A549 (cell line): ENCODE measurements at regions not wholly inside any gene's neighbourhood (a gene's known extent, or its start where the extent isn't known, plus 50 kb on each side); places are given as distances from the start of the nearest gene placed in this dataset.

ENCODE experiments used
- ATAC-seq, 2 experiments: fragments of 200-7000 bp in 1 of 2; fragments of >200 bp in 1 of 2; cut with Nextera tagmentation in 1 of 2; cut with Tn5 transposase in 1 of 2; 3 replicates each; pipeline versions ENCODE4 v1.8.0 to v1.9.1; 2018 to 2020; ENCODE audit warnings: mild to moderate bottlenecking in 1 of 2, moderate library complexity in 1 of 2
- CTCF ChIA-PET: fragments of 300-600 bp; sonication (Branson Sonifier 250); formaldehyde crosslinking; extraction: SDS; loops from one replicate; lab custom pipeline; 2021; ENCODE audit warnings: antibody characterized with exemption, inconsistent platforms; lab: Yijun Ruan, JAX
- POLR2A ChIA-PET: fragments of 350-600 bp; formaldehyde crosslinking; extraction: SDS; loops from one replicate; lab custom pipeline; 2021; ENCODE audit warnings: antibody characterized with exemption, inconsistent platforms; lab: Yijun Ruan, JAX
- DNase-seq, 2 experiments: peaks; one replicate each; pipeline versions ENCODE4 v3.0.0 to v3.0.0-alpha.2; 2011 to 2016; ENCODE audit warnings: low read depth in 1 of 2, low spot score in 1 of 2
- FAIRE-seq: peaks from 2 replicates; lab custom pipeline; 2011; peaks lifted over from hg19 to GRCh38; lab: Jason Lieb, UNC
- H3K27ac ChIP-seq, 2 experiments: fragments of >200 bp; sonication (Bioruptor Twin); formaldehyde crosslinking; 3 replicates each; pipeline ENCODE4 v1.5.1; 2016 to 2017
- H3K4me1 ChIP-seq: fragments of >200 bp; sonication (Bioruptor Twin); formaldehyde crosslinking; 3 replicates; pipeline ENCODE4 v1.6.1; 2016
- H3K4me2 ChIP-seq: fragments of >200 bp; sonication (Bioruptor Twin); formaldehyde crosslinking; 3 replicates; pipeline ENCODE4 v1.6.1; 2016
- H3K4me3 ChIP-seq: fragments of >200 bp; sonication (Bioruptor Twin); formaldehyde crosslinking; 3 replicates; pipeline ENCODE4 v1.5.1; 2016
- H3K9me3 ChIP-seq: fragments of >200 bp; sonication (Bioruptor Twin); formaldehyde crosslinking; 3 replicates; pipeline ENCODE4 v1.6.1; 2016
- BHLHE40 ChIP-seq: IDR thresholded peaks from 2 replicates; pipeline ENCODE4 v1.6.1; 2012; ENCODE audit warnings: low read depth, low read length, inconsistent platforms
- CBX2 ChIP-seq: fragments of 200-600 bp; sonication (generic); IDR thresholded peaks from 2 replicates; pipeline ENCODE4 v1.6.1; 2016; ENCODE audit warnings: low read depth, mild to moderate bottlenecking, borderline replicate concordance
- CEBPB ChIP-seq, 2 experiments: fragments of >200 bp in 1 of 2; sonication (Bioruptor Twin) in 1 of 2; formaldehyde crosslinking in 1 of 2; IDR thresholded peaks; 2 replicates each; pipeline ENCODE4 v1.6.1; 2012 to 2016
- EHF ChIP-seq: fragments of 250-450 bp; sonication (Bioruptor Pico); IDR thresholded peaks from 2 replicates; pipeline ENCODE4 v1.5.0; 2020; ENCODE audit warnings: mild to moderate bottlenecking
- EP300 ChIP-seq, 2 experiments: fragments of >200 bp; sonication (Bioruptor Twin); formaldehyde crosslinking; IDR thresholded peaks; 2 replicates in 1 of 2; 3 replicates in 1 of 2; pipeline ENCODE4 v1.6.1; 2016 to 2017
- ESRRA ChIP-seq: fragments of 150-350 bp; IDR thresholded peaks from 2 replicates; pipeline ENCODE4 v1.6.1; 2014; ENCODE audit warnings: mild to moderate bottlenecking, low read length, borderline replicate concordance
- FOSL2 ChIP-seq, 2 experiments: fragments of 450-650 bp in 1 of 2; fragments of >200 bp in 1 of 2; sonication (Bioruptor Twin) in 1 of 2; formaldehyde crosslinking; IDR thresholded peaks; 2 replicates each; pipeline versions ENCODE4 v1.5.0 to v1.6.1; 2016 to 2020; ENCODE audit warnings: mild to moderate bottlenecking in 1 of 2, moderate library complexity in 1 of 2
- HDAC2 ChIP-seq: fragments of 200-600 bp; sonication (generic); IDR thresholded peaks from 2 replicates; pipeline ENCODE4 v1.6.1; 2016
- HES2 ChIP-seq: fragments of >200 bp; sonication (Bioruptor Twin); formaldehyde crosslinking; IDR thresholded peaks from 2 replicates; pipeline ENCODE4 v1.6.1; 2016
- HEYL ChIP-seq: fragments of 250-450 bp; sonication (Bioruptor Pico); IDR thresholded peaks from 2 replicates; pipeline ENCODE4 v1.8.0; 2021; ENCODE audit warnings: mild to moderate bottlenecking, moderate library complexity
- HOXB13 ChIP-seq: fragments of 250-450 bp; sonication (Bioruptor Pico); IDR thresholded peaks from 2 replicates; pipeline ENCODE4 v1.5.0; 2020; ENCODE audit warnings: low read depth, mild to moderate bottlenecking, moderate library complexity
- JUNB ChIP-seq: fragments of >200 bp; sonication (Bioruptor Twin); formaldehyde crosslinking; IDR thresholded peaks from 2 replicates; pipeline ENCODE4 v1.6.1; 2016
- MAFK ChIP-seq: fragments of 450-650 bp; IDR thresholded peaks from 2 replicates; pipeline ENCODE4 v1.6.1; 2014; ENCODE audit not compliant: partially characterized antibody
- MAX ChIP-seq: IDR thresholded peaks from 2 replicates; pipeline ENCODE4 v1.6.1; 2012
- MAZ ChIP-seq: fragments of 150-350 bp; IDR thresholded peaks from 2 replicates; pipeline ENCODE4 v1.6.1; 2014; ENCODE audit warnings: antibody characterized with exemption, low read depth, low read length, borderline replicate concordance
- MYC ChIP-seq: IDR thresholded peaks from 2 replicates; pipeline ENCODE4 v1.6.1; 2012; ENCODE audit warnings: mild to moderate bottlenecking, inconsistent platforms, low read length, improper control_type of control experiment, borderline replicate concordance
- NPAS2 ChIP-seq: fragments of 250-450 bp; sonication (Bioruptor Pico); IDR thresholded peaks from 2 replicates; pipeline ENCODE4 v1.8.0; 2022; ENCODE audit warnings: mild to moderate bottlenecking, moderate library complexity, borderline replicate concordance
- PBX3 ChIP-seq: IDR thresholded peaks from 2 replicates; pipeline ENCODE4 v1.6.1; 2012
- PHF8 ChIP-seq: fragments of 200-600 bp; sonication (generic); IDR thresholded peaks from 2 replicates; pipeline ENCODE4 v1.6.1; 2016; ENCODE audit warnings: low read depth, mild to moderate bottlenecking, antibody characterized with exemption, moderate library complexity, borderline replicate concordance
- POLR2A ChIP-seq: IDR thresholded peaks from 2 replicates; pipeline ENCODE4 v1.6.1; 2012; ENCODE audit warnings: mild to moderate bottlenecking, low read length
- POLR2AphosphoS2 ChIP-seq: conservative IDR thresholded peaks from 2 replicates; pipeline ENCODE4 v1.6.1; 2012; ENCODE audit warnings: low read length, improper control_type of control experiment, inconsistent platforms
- RFX5 ChIP-seq: fragments of 450-650 bp; IDR thresholded peaks from 2 replicates; pipeline ENCODE4 v1.7.1; 2014; ENCODE audit warnings: antibody characterized with exemption, mild to moderate bottlenecking, moderate library complexity
- ZNF302 ChIP-seq: fragments of 250-450 bp; sonication (Bioruptor Pico); IDR thresholded peaks from 2 replicates; pipeline ENCODE4 v1.9.0; 2021; ENCODE audit warnings: inconsistent platforms, mild to moderate bottlenecking, moderate library complexity
- ZSCAN20 ChIP-seq: fragments of 250-450 bp; sonication (Bioruptor Pico); IDR thresholded peaks from 2 replicates; pipeline ENCODE4 v1.8.0; 2022; ENCODE audit warnings: mild to moderate bottlenecking, moderate library complexity
- WGBS: methylation state at CpG from one replicate; pipeline ENCODE4 v1.1.6; 2017; ENCODE audit errors: missing lambda C conversion rate; 5-methylcytosine and 5-hydroxymethylcytosine counted together
- TF ChIP-seq, protein P1 (sequence below): fragments of 200-600 bp; sonication (generic); IDR thresholded peaks from 2 replicates; pipeline ENCODE4 v1.6.1; 2016; ENCODE audit warnings: antibody characterized with exemption, mild to moderate bottlenecking, moderate library complexity

DNA sequence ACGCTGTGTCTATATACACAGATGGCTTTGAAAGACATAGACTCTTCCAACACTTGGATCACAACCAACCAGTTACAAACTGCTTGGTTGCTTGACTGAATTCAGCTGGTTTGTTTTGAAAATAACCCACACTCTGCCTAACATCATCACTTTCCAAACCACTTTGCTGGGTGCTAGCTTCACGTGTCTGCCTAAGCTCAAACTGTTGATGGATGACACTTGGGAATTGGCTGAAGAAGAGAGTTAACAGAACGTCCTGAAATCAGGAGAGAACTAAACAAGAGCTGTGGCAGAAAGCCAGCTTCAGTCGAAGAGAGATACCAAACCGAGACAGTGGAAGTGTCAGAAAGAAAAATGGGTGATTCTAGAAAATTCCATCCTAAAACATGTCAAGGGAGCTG is 420.8 kb upstream of the AUTS2 start:
- ChIA-PET POLR2A (no interaction called here), CTCF (interaction anchor here (0.7 to 1.1 kb wide), 2 partner anchors 15 to 966 kb away, joined by 3 read pairs; no protein-coding TSS in a partner anchor)
- H3K4me1 ChIP-seq = no peaks in the 10 kb centered on the region
- H3K9me3 ChIP-seq = no peaks in the 10 kb centered on the region
- no peak overlapping the region for H3K4me3 ChIP-seq
- DNase-seq (no peak), FAIRE-seq (no peak), ATAC-seq (no peak)
- H3K4me2 ChIP-seq = no peak overlapping the region
- TF ChIP-seq ZNF302 (no peak), HES2 (no peak), HOXB13 (CRISPR knock-in tag) (no peak), JUNB (no peak), PBX3 (no peak), EP300 (IDR thresholded peaks at IDR 0.05) (no peak)
- no peak overlapping the region for H3K27ac ChIP-seq
- 23% methylated on average over 5 of the region's 5 CpGs for WGBS

DNA sequence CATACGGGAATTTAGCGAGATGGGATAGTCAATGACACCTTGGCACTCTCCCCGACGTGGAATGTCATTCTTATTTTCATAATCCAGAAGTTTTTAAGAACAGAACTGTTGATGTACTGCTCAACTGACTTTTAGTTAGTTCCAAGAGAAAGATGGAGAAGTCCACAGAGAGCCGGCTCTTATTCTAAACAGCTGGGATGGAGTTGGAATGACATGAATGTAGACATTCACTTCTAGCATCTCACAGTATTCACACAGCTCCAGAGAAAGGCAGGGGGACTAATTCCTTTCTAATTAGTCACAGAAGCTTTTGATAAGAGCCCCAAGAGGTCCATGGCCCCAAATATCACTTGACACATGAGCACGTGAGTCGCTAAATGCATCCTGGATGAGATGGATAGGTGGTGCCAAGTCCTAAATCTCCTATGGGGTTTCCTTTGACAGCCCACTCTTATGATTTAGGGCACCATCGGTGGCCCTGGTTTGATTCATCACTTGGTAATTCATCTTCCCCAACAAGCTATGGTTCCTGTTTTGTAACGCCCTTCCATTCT is 420.3 kb upstream of the AUTS2 start:
- H3K4me3 ChIP-seq = no peak overlapping the region
- POLR2A ChIA-PET = no interaction called here
- no peak overlapping the region for H3K4me2 ChIP-seq
- TF ChIP-seq MAZ (no peak), RFX5 (no peak), MYC (no peak), CBX2 (no peak), BHLHE40 (no peak), ESRRA (no peak), POLR2AphosphoS2 (no peak), FOSL2 (IDR thresholded peaks at IDR 0.05) (no peak), FOSL2 (CRISPR knock-in tag; IDR thresholded peaks at IDR 0.05) (no peak), HDAC2 (no peak), MAX (no peak), PHF8 (no peak), POLR2A (no peak), CEBPB (IDR thresholded peaks at IDR 0.05) (no peak), EHF (no peak), MAFK (no peak), ZSCAN20 (CRISPR knock-in tag) (no peak), HEYL (CRISPR knock-in tag) (no peak), NPAS2 (no peak), HES2 (no peak)
- TF ChIP-seq, protein P1, sequence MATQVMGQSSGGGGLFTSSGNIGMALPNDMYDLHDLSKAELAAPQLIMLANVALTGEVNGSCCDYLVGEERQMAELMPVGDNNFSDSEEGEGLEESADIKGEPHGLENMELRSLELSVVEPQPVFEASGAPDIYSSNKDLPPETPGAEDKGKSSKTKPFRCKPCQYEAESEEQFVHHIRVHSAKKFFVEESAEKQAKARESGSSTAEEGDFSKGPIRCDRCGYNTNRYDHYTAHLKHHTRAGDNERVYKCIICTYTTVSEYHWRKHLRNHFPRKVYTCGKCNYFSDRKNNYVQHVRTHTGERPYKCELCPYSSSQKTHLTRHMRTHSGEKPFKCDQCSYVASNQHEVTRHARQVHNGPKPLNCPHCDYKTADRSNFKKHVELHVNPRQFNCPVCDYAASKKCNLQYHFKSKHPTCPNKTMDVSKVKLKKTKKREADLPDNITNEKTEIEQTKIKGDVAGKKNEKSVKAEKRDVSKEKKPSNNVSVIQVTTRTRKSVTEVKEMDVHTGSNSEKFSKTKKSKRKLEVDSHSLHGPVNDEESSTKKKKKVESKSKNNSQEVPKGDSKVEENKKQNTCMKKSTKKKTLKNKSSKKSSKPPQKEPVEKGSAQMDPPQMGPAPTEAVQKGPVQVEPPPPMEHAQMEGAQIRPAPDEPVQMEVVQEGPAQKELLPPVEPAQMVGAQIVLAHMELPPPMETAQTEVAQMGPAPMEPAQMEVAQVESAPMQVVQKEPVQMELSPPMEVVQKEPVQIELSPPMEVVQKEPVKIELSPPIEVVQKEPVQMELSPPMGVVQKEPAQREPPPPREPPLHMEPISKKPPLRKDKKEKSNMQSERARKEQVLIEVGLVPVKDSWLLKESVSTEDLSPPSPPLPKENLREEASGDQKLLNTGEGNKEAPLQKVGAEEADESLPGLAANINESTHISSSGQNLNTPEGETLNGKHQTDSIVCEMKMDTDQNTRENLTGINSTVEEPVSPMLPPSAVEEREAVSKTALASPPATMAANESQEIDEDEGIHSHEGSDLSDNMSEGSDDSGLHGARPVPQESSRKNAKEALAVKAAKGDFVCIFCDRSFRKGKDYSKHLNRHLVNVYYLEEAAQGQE = no peak
- no peak overlapping the region for H3K27ac ChIP-seq
- 46% methylated on average over 9 of the region's 9 CpGs for WGBS
- CTCF ChIA-PET = interaction anchor here (0.7 kb wide), 1 partner anchor 966 kb away, joined by 3 read pairs; no protein-coding TSS in a partner anchor
- no peak for FAIRE-seq
- H3K4me1 ChIP-seq = no peaks in the 10 kb centered on the region
- ATAC-seq = no peak
- H3K9me3 ChIP-seq = no peaks in the 10 kb centered on the region
- no peak for DNase-seq
